ENCODE measurements at regions not wholly inside any gene's neighbourhood (a gene's known extent, or its start where the extent isn't known, plus 50 kb on each side); places are given as distances from the start of the nearest gene placed in this dataset.

GRCh38 chr13:105572401-105572800 is 963.1 kb downstream of the EFNB2 start:
- DNase-seq (ENCODE audit: low read depth): no peak
- no peak for TF ChIP-seq POLR2A (IDR thresholded peaks at IDR 0.05; ENCODE audit: extremely low read depth, insufficient read length)
- no peak for TF ChIP-seq MYC (IDR thresholded peaks at IDR 0.05; ENCODE audit: low read depth, low read length)
- TF ChIP-seq CTCF (IDR thresholded peaks at IDR 0.05; ENCODE audit: low read depth, low read length): no peak
- no peak for TF ChIP-seq MAX (IDR thresholded peaks at IDR 0.05; ENCODE audit: low read depth, low read length)
- H3K4me3 ChIP-seq (ENCODE audit: low read depth, low read length): no peak overlapping the region

- TF ChIP-seq MAX (IDR thresholded peaks at IDR 0.05; ENCODE audit: low read depth, low read length) (no peak), CTCF (IDR thresholded peaks at IDR 0.05; ENCODE audit: low read depth, low read length) (no peak), MYC (IDR thresholded peaks at IDR 0.05; ENCODE audit: low read depth, low read length) (no peak), POLR2A (IDR thresholded peaks at IDR 0.05; ENCODE audit: extremely low read depth, insufficient read length) (no peak)
- H3K4me3 ChIP-seq (ENCODE audit: low read depth, low read length): no peak overlapping the region
- DNase-seq (ENCODE audit: low read depth): no peak
These were observed 965.6 kb downstream of the EFNB2 start for GRCh38 chr13:105569816-105570215.

GRCh38 chr13:105567951-105568525 is 967.4 kb downstream of the EFNB2 start:
- no peak for DNase-seq (ENCODE audit: low read depth)
- no peak for TF ChIP-seq MYC (IDR thresholded peaks at IDR 0.05; ENCODE audit: low read depth, low read length)
- no peak for TF ChIP-seq CTCF (IDR thresholded peaks at IDR 0.05; ENCODE audit: low read depth, low read length)
- no peak for TF ChIP-seq MAX (IDR thresholded peaks at IDR 0.05; ENCODE audit: low read depth, low read length)
- no peak for TF ChIP-seq POLR2A (IDR thresholded peaks at IDR 0.05; ENCODE audit: extremely low read depth, insufficient read length)

GRCh38 chr13:105565136-105565727 is 970.2 kb downstream of the EFNB2 start:
- TF ChIP-seq POLR2A (IDR thresholded peaks at IDR 0.05; ENCODE audit: extremely low read depth, insufficient read length) (no peak), MAX (IDR thresholded peaks at IDR 0.05; ENCODE audit: low read depth, low read length) (no peak), CTCF (IDR thresholded peaks at IDR 0.05; ENCODE audit: low read depth, low read length) (no peak)
- DNase-seq (ENCODE audit: low read depth): no peak
- no peak overlapping the region for H3K4me3 ChIP-seq (ENCODE audit: low read depth, low read length)

More at GRCh38 chr13:105567951-105568525, 967.4 kb downstream of the EFNB2 start:
- no peak overlapping the region for H3K4me3 ChIP-seq (ENCODE audit: low read depth, low read length)

- no peak for TF ChIP-seq MAX (IDR thresholded peaks at IDR 0.05; ENCODE audit: low read depth, low read length)
- TF ChIP-seq CTCF (IDR thresholded peaks at IDR 0.05; ENCODE audit: low read depth, low read length): no peak
- TF ChIP-seq POLR2A (IDR thresholded peaks at IDR 0.05; ENCODE audit: extremely low read depth, insufficient read length): no peak
- no peak for TF ChIP-seq MYC (IDR thresholded peaks at IDR 0.05; ENCODE audit: low read depth, low read length)
- H3K4me3 ChIP-seq (ENCODE audit: low read depth, low read length): no peak overlapping the region
- peak; percentile 60 for DNase-seq (ENCODE audit: low read depth)
These were observed 983.4 kb downstream of the EFNB2 start for GRCh38 chr13:105552078-105552477.

Measured in NB4 (cell line).